HCT116 (cell line): ENCODE measurements at regions not wholly inside any gene's neighbourhood (a gene's known extent, or its start where the extent isn't known, plus 50 kb on each side); places are given as distances from the start of the nearest gene placed in this dataset.

ENCODE experiments used
- ATAC-seq: fragments of 200-7000 bp; cut with Tn5 transposase; 2 replicates; pipeline ENCODE4 v1.9.1; 2020; ENCODE audit warnings: mild to moderate bottlenecking, moderate library complexity
- BruUV-seq: library from RNA; stranded (reverse); fragments of 400-500 nt; replicated peaks from 2 replicates; lab custom pipeline; 2021; lab: Mats Ljungman, UMichigan
- CTCF ChIA-PET: fragments of 300-600 bp; sonication (Branson Sonifier 250); formaldehyde crosslinking; loops from one replicate; lab custom pipeline; 2021; ENCODE audit warnings: antibody characterized with exemption; lab: Charles Lee
- POLR2A ChIA-PET: fragments of 300-600, 350-600 bp; sonication (Branson Sonifier 250); formaldehyde crosslinking; loops from one replicate; lab custom pipeline; 2021; ENCODE audit warnings: antibody characterized with exemption; lab: Charles Lee
- RAD21 ChIA-PET, 2 experiments: fragments of 300-600 bp; sonication (Branson Sonifier 250); formaldehyde crosslinking; loops; one replicate each; lab custom pipeline; 2023; ENCODE audit warnings: low total read pairs in 2 of 2; ENCODE audit not compliant: uncharacterized antibody in 2 of 2, unreplicated experiment in 2 of 2, low non-redundant PET in 1 of 2; lab: Charles Lee
- DNase-seq: peaks from one replicate; pipeline ENCODE4 v3.0.0-alpha.2; 2010; ENCODE audit warnings: low read depth, low spot score
- H2AFZ ChIP-seq: fragments of 200-600 bp; shearing (Covaris generic), sonication (generic); 2 replicates; pipeline ENCODE4 v1.6.1; 2017; ENCODE audit warnings: low read depth, mixed run types, mixed read lengths, antibody characterized with exemption, low read length; ENCODE audit not compliant: poor library complexity, severe bottlenecking
- H3K27ac ChIP-seq: 2 replicates; pipeline ENCODE4 v1.5.1; 2012; ENCODE audit warnings: low read depth, low read length
- H3K27me3 ChIP-seq: fragments of 200-600 bp; sonication (generic); 2 replicates; pipeline ENCODE4 v1.6.1; 2016; ENCODE audit warnings: mixed run types, low read length, mixed read lengths; ENCODE audit not compliant: insufficient read depth
- H3K36me3 ChIP-seq, 2 experiments: fragments of 200-500 bp in 1 of 2; fragments of 200-600 bp in 1 of 2; sonication (Bioruptor generic) in 1 of 2; sonication (generic) in 1 of 2; 2 replicates each; pipeline versions ENCODE4 v1.5.1 to v1.6.1; 2014 to 2016; ENCODE audit warnings: low read length in 2 of 2, inconsistent platforms in 1 of 2, mixed read lengths in 1 of 2, mixed run types in 1 of 2; ENCODE audit not compliant: insufficient read depth in 2 of 2, control insufficient read depth in 1 of 2
- H3K4me1 ChIP-seq, 2 experiments: fragments of 200-600 bp in 1 of 2; sonication (generic) in 1 of 2; 2 replicates each; pipeline versions ENCODE4 v1.5.1 to v1.6.1; 2012 to 2017; ENCODE audit warnings: low read length in 2 of 2, inconsistent platforms in 1 of 2, mild to moderate bottlenecking in 1 of 2, mixed read lengths in 1 of 2, mixed run types in 1 of 2, moderate library complexity in 1 of 2; ENCODE audit not compliant: insufficient read depth in 2 of 2, control insufficient read depth in 1 of 2
- H3K4me2 ChIP-seq: fragments of 200-600 bp; sonication (generic); 2 replicates; pipeline ENCODE4 v1.6.1; 2017; ENCODE audit warnings: mixed run types, low read length, mixed read lengths
- H3K4me3 ChIP-seq, 2 experiments: fragments of 200-600 bp in 1 of 2; sonication (generic) in 1 of 2; replicated peaks in 1 of 2; 2 replicates each; pipeline ENCODE4 v1.5.1; 2011 to 2016; ENCODE audit warnings: low read length in 2 of 2, control low read depth in 1 of 2, low read depth in 1 of 2, mild to moderate bottlenecking in 1 of 2, mixed read lengths in 1 of 2, mixed run types in 1 of 2
- H3K79me2 ChIP-seq: fragments of 200-600 bp; sonication (generic); 2 replicates; pipeline ENCODE4 v1.6.1; 2017; ENCODE audit warnings: mild to moderate bottlenecking, mixed run types, low read length, moderate library complexity, mixed read lengths; ENCODE audit not compliant: insufficient read depth
- H3K9ac ChIP-seq: fragments of 200-600 bp; sonication (generic); 2 replicates; pipeline ENCODE4 v1.6.1; 2016; ENCODE audit warnings: low read length, mixed read lengths
- H3K9me2 ChIP-seq: fragments of 200-600 bp; sonication (generic), shearing (Covaris generic); 2 replicates; pipeline ENCODE4 v1.6.1; 2017; ENCODE audit warnings: mixed run types, mild to moderate bottlenecking, moderate library complexity; ENCODE audit not compliant: insufficient read depth
- H3K9me3 ChIP-seq, 2 experiments: fragments of 200-500 bp in 1 of 2; fragments of 200-600 bp in 1 of 2; sonication (Bioruptor generic) in 1 of 2; sonication (generic) in 1 of 2; 2 replicates each; pipeline ENCODE4 v1.6.1; 2014 to 2017; ENCODE audit warnings: low read length in 2 of 2, mixed read lengths in 2 of 2, inconsistent platforms in 1 of 2, low read depth in 1 of 2, mild to moderate bottlenecking in 1 of 2, mixed run types in 1 of 2, moderate library complexity in 1 of 2; ENCODE audit not compliant: control insufficient read depth in 1 of 2, insufficient read depth in 1 of 2
- H4K20me1 ChIP-seq: fragments of 200-600 bp; sonication (generic), shearing (Covaris generic); 2 replicates; pipeline ENCODE4 v1.6.1; 2017; ENCODE audit warnings: mixed run types, mild to moderate bottlenecking, moderate library complexity; ENCODE audit not compliant: insufficient read depth
- ATF3 ChIP-seq: IDR thresholded peaks from 2 replicates; pipeline ENCODE4 v1.6.1; 2012
- CBX3 ChIP-seq: IDR thresholded peaks from 2 replicates; pipeline ENCODE4 v1.6.1; 2012; ENCODE audit warnings: low read depth
- CEBPB ChIP-seq: IDR thresholded peaks from 2 replicates; pipeline ENCODE4 v1.6.1; 2012; ENCODE audit warnings: low read depth
- CTCF ChIP-seq, 3 experiments: fragments of 200-600 bp in 1 of 3; sonication (generic) in 1 of 3; IDR thresholded peaks in 2 of 3; conservative IDR thresholded peaks in 1 of 3; 2 replicates each; pipeline ENCODE4 v1.5.1; 2012 to 2017; ENCODE audit warnings: low read depth in 2 of 3, low read length in 2 of 3, antibody characterized with exemption in 1 of 3, borderline replicate concordance in 1 of 3, control low read depth in 1 of 3, mild to moderate bottlenecking in 1 of 3, mixed read lengths in 1 of 3, mixed run types in 1 of 3, moderate library complexity in 1 of 3; ENCODE audit not compliant: insufficient read depth in 1 of 3
- EGR1 ChIP-seq: IDR thresholded peaks from 2 replicates; pipeline ENCODE4 v1.6.1; 2012; ENCODE audit warnings: low read depth
- ELF1 ChIP-seq: IDR thresholded peaks from 2 replicates; pipeline ENCODE4 v1.6.1; 2012; ENCODE audit warnings: low read depth, borderline replicate concordance
- EZH2 ChIP-seq: fragments of 200-600 bp; sonication (generic); IDR thresholded peaks from 2 replicates; pipeline ENCODE4 v1.6.1; 2017; ENCODE audit warnings: antibody characterized with exemption, mixed run types
- EZH2phosphoT487 ChIP-seq: fragments of 200-600 bp; IDR thresholded peaks from 2 replicates; pipeline ENCODE4 v1.6.1; 2018; ENCODE audit warnings: antibody characterized with exemption, borderline replicate concordance
- FOSL1 ChIP-seq: IDR thresholded peaks from 2 replicates; pipeline ENCODE4 v1.6.1; 2012; ENCODE audit warnings: low read depth
- MAX ChIP-seq: IDR thresholded peaks from 2 replicates; pipeline ENCODE4 v1.6.1; 2012
- RAD21 ChIP-seq: IDR thresholded peaks from 2 replicates; pipeline ENCODE4 v1.6.1; 2012; ENCODE audit warnings: low read depth, mild to moderate bottlenecking
- SIN3A ChIP-seq: IDR thresholded peaks from 2 replicates; pipeline ENCODE4 v1.6.1; 2012; ENCODE audit warnings: low read depth
- SP1 ChIP-seq: IDR thresholded peaks from 2 replicates; pipeline ENCODE4 v1.6.1; 2012; ENCODE audit warnings: low read depth
- SRF ChIP-seq: IDR thresholded peaks from 2 replicates; pipeline ENCODE4 v1.6.1; 2012; ENCODE audit warnings: low read depth
- TCF7L2 ChIP-seq: IDR thresholded peaks from 2 replicates; pipeline ENCODE4 v1.7.0; 2011; ENCODE audit warnings: borderline replicate concordance, inconsistent platforms; ENCODE audit not compliant: insufficient read depth, insufficient read length; ENCODE audit errors: extremely low read depth
- YY1 ChIP-seq: IDR thresholded peaks from 2 replicates; pipeline ENCODE4 v1.6.1; 2011; ENCODE audit warnings: low read length, low read depth, moderate library complexity, mild to moderate bottlenecking; ENCODE audit not compliant: insufficient replicate concordance; ENCODE audit errors: extremely low read depth
- ZBTB33 ChIP-seq: IDR thresholded peaks from 2 replicates; pipeline ENCODE4 v1.6.1; 2011; ENCODE audit warnings: mild to moderate bottlenecking, low read length, moderate library complexity; ENCODE audit not compliant: insufficient replicate concordance; ENCODE audit errors: extremely low read depth
- ZFX ChIP-seq: fragments of 450-650 bp; IDR thresholded peaks from 2 replicates; pipeline ENCODE4 v1.6.1; 2017
- ZNF274 ChIP-seq: fragments of 200-500 bp; sonication (Bioruptor generic); IDR thresholded peaks from 2 replicates; pipeline ENCODE4 v1.6.1; 2014; ENCODE audit warnings: mild to moderate bottlenecking, low read depth, low read length, inconsistent platforms
- intact Hi-C: fragments of 100-400 bp; cut with micrococcal nuclease; formaldehyde crosslinking; loops from 2 replicates; pipeline ENCODE4 v1.10.0; 2022

- TF ChIP-seq SIN3A = no peak
- no peak for TF ChIP-seq ZNF274
- no peak for TF ChIP-seq ELF1
- no peak for TF ChIP-seq ZBTB33
These were observed 219.3 kb upstream of the TTC14 start (continued) for GRCh38 chr3:180382638-180383180.

- CTCF ChIA-PET = no interaction called here
- Histone ChIP-seq H3K36me3 (no peaks in the 10 kb centered on the region), H3K27ac (no peak overlapping the region), H3K4me1 (no peaks in the 10 kb centered on the region), H3K9ac (no peak overlapping the region), H4K20me1 (no peaks in the 10 kb centered on the region), H2AFZ (no peak overlapping the region), H3K4me3 (no peak overlapping the region), H3K79me2 (no peaks in the 10 kb centered on the region), H3K27me3 (no peaks in the 10 kb centered on the region; the same call in none of the 2 replicates), H3K4me2 (no peak overlapping the region), H3K9me3 (no peaks in the 10 kb centered on the region), H3K9me2 (no peaks in the 10 kb centered on the region)
- POLR2A ChIA-PET = no interaction called here
- intact Hi-C loops = no loop called here
- no TSS peak for BruUV-seq
- DNase-seq (no peak), ATAC-seq (no peak)
- RAD21 ChIA-PET = no interaction called here
- TF ChIP-seq ZFX (no peak), FOSL1 (no peak), EZH2phosphoT487 (no peak), CBX3 (no peak), ZNF274 (no peak), RAD21 (no peak), EZH2 (no peak), SIN3A (no peak), MAX (no peak), CEBPB (no peak), YY1 (no peak), ATF3 (no peak), SP1 (no peak), TCF7L2 (no peak), SRF (no peak), CTCF (IDR thresholded peaks at IDR 0.05 in 2 of 3, conservative IDR thresholded peaks at IDR 0.05 in 1 of 3; ENCODE audit: borderline replicate concordance in 1 of 3, insufficient read depth in 1 of 3, low read depth in 2 of 3, low read length in 2 of 3) (no peak), ZBTB33 (no peak), EGR1 (no peak)
These were observed 218.5 kb upstream of the TTC14 start for GRCh38 chr3:180383332-180384020.
